ENCODE measurements at regions not wholly inside any gene's neighbourhood (a gene's known extent, or its start where the extent isn't known, plus 50 kb on each side); places are given as distances from the start of the nearest gene placed in this dataset.

GRCh38 chr11:134580610-134580975, 168.6 kb upstream of the B3GAT1 start:
- TF ChIP-seq CTCF (IDR thresholded peaks at IDR 0.05), result no peak
- no peak for TF ChIP-seq CREM (CRISPR knock-in tag; IDR thresholded peaks at IDR 0.05)
- no peak for TF ChIP-seq MAX (CRISPR knock-in tag; IDR thresholded peaks at IDR 0.05)
- TF ChIP-seq JUN (CRISPR knock-in tag; IDR thresholded peaks at IDR 0.05), result no peak
- TF ChIP-seq ATF2 (CRISPR knock-in tag; IDR thresholded peaks at IDR 0.05; ENCODE audit: borderline replicate concordance, low read depth), result no peak

Data from WTC11 (cell line).